ENCODE measurements at regions not wholly inside any gene's neighbourhood (a gene's known extent, or its start where the extent isn't known, plus 50 kb on each side); places are given as distances from the start of the nearest gene placed in this dataset.

DNA sequence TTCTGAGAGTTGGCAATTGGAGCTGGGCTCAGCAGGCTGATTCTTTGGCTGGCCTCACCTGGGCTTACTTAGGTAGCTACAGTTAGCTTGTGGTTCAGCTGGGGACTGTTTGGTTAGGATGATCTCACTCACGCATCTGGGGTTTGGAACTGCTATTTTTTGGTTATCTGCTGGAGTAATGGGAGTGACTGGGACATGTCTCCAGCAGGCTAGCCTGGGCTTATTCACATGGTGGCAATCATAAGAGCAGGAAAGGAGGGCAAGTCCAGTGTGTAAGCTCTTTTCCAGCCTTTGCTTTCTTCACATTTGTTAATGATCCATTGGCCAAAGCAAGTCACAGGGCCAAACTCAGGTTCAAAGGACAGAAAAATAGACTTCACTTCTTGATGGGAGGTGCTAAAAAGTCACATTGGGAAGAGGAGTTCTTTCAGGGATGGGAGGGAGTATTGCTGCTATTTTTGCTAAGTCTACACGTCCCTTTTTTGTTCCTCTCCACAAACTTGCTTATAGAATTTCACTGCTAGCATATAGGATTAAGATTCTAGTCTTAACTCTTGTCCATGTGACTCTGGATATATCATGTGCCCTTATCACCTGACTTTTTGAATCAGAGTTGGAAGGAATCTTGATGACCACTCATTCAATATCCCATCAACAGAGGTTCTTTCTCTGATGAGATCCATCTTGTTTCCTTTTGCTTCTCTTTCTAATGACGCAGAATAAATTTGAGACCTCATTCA lies 174.0 kb downstream of the ZFP36L2 start:
- DNase-seq (ENCODE audit: low spot score): no peak

GRCh38 chr2:43051338-43051737 lies 175.1 kb downstream of the ZFP36L2 start:
- peak; percentile 18 for DNase-seq (ENCODE audit: low spot score)

- DNase-seq (ENCODE audit: low spot score): no peak
Measured at GRCh38 chr2:43050866-43051265, 175.5 kb downstream of the ZFP36L2 start.

DNA sequence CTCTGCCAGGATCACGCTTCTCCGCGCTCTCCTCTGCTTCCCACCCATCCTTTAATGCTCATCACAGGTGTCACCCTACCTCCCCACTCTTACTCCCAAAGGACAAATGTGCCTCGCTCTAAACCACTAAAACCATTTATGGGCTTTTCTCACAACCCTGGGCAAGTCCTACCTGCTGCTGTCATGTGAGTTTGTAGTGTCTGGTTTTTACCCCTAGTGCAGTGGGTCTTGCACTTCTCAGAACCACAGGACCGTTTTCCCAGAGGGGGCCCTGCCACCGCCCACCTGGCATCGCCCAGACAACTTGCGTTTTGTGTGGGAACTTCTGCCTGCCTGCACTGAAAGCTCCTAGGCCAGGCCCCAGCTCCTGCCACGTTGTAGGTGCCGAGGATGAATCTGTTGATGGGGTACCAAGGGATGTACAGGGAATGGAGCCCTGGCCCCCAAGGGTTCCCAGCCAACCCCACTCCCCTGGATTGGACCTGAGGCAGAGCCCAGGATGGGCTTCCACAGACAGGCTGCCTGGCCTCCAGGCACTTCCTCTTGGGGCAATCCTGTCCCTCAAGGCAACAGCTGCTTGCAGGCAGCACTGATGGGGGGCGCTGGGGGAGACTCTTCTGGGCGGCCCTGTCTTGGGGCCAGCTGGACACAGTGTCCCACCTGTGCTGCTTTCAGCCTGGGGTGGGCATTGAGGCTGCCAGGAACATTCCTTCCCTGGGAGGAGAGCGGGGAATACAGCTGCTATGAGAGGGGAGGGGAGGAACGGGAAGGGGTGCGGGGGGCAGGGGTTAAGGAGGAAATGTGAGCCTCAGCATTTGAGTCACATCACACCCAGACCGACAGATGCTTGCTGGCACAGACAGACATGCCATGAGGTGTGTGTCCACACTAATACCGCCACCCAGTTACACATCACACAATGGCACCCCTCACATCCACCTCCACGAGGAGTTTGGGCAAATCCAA lies 176.3 kb downstream of the ZFP36L2 start:
- DNase-seq (ENCODE audit: low spot score): no peak

DNA sequence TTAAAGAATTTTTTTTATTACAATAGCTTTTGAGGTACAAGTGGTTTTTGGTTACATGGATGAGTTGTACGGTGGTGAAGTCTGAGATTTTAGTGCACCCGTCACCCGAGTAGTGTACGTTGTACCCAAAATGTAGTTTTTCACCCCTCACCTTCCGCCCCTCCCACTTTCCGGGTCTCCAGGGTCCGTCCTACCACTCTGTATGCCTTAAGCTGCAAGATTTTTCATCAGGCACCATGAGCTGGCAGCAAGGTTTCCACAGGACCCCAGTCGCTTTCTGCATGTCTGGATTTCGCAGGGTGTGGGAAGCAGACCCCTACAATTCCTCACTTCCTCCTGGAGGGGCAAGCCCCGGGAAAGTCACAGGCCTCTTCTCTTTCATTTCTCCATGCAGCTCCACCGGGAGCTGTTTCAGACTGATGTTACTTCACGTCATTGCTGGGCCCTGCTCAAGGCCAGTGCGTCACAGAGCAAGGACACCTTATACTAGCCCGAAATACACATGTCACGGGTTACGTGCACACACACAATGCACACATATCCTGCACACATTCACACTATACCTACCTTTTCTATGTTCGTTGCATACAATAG lies 179.1 kb downstream of the ZFP36L2 start:
- no peak for DNase-seq (ENCODE audit: low spot score)

DNA sequence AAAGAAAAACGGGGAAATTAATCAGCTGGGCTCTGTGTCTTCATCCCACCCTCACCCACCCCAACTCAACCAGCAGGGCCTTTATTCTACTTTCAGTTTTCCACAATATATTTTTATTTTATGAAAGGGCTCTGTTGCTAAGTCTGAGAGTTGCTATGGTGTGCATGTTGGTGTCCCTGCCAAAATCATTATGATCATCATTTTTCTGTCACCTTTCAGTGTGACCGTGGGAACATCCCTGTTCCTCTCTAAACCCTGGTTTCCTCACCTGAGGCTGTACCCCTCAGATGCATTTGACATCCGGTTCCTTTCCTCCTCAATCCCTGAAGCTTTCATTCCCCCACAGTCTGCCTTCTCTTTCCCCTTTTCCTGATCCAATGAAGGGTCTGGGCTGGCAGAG lies 180.5 kb downstream of the ZFP36L2 start:
- no peak for DNase-seq (ENCODE audit: low spot score)

DNA sequence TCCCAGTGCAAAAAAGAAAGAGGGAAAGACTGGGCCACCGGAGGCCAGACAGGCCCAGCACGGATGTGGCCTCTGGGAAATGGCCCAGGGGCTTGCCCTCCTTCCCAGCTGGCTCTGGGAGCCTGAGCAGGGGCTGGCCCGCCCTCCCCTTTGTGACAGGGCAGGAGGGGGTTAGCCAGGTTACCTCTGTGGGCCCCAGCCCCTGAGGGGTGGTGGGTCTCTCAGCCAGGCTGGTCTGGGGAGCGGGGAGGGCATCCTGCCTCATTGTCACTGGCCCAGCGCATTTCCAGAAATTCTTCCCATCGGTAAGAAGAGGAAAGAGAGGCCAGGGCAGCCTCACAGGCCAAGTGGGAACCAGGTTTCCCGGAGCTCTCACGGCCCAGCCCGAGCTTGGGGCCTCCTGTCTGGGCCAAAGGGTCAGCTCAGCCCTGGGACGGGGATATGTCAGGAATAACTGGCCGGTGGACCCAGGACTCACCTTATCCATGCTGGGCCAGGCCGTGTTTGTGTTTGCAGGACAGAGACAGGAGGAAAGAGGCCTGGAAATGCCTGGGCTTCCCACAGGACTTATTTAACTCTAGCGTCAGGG lies 182.2 kb downstream of the ZFP36L2 start:
- DNase-seq (ENCODE audit: low spot score): no peak

DNA sequence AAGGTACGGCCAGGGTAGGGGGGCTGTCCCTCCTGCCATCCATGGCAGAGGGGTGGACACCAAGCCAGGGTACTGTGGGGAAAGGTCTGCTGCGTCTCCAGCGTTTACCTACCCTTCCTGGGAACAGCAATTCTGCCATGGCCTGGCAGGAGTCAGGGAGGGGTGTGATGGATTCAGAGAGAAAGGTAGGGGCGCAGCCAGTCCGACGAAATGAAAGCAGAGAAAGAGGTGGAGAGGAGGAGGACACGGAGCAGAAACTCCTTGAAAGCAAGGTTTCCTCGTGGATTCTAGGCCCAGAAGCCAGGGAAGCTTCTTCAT lies 182.9 kb downstream of the ZFP36L2 start:
- no peak for DNase-seq (ENCODE audit: low spot score)

DNA sequence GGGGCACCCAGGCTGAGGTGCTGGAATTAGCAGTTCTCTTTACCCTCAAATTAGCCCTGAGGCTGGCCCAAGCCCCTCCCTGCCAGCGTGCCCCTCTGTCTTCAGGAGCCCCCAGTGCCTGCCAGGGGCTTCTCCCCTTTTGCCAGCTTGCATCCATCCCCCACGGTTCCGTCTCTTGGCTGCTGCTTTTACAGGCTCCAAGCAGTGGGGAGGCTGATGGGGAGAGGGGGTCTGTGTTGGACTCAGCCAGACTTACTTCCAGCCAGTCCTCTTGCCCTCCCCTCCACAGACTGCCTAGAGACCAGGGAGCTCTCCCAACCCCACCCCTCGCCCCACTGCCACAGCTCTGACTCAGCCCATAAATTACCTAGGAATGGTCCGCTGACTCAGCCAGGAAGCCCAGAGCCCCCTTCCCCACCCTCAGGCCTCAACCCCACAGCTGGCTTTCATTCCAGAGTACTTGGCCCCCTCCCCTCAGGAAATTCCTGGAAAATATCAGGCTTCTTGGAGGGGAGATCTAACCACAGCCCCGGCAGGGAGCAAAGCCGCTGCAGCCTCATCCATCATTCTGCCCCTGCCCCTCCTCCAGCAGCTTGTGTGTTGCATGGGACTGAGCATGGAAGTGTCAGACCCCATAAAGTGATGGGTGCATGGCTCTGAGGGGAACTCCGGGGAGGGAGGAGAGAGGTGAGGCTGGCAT lies 184.6 kb downstream of the ZFP36L2 start:
- DNase-seq (ENCODE audit: low spot score): no peak

GRCh38 chr2:43041173-43041591 lies 185.2 kb downstream of the ZFP36L2 start:
- DNase-seq (ENCODE audit: low spot score): no peak

- no peak for DNase-seq (ENCODE audit: low spot score)
Measured at GRCh38 chr2:43040084-43040854, 186.1 kb downstream of the ZFP36L2 start.

DNA sequence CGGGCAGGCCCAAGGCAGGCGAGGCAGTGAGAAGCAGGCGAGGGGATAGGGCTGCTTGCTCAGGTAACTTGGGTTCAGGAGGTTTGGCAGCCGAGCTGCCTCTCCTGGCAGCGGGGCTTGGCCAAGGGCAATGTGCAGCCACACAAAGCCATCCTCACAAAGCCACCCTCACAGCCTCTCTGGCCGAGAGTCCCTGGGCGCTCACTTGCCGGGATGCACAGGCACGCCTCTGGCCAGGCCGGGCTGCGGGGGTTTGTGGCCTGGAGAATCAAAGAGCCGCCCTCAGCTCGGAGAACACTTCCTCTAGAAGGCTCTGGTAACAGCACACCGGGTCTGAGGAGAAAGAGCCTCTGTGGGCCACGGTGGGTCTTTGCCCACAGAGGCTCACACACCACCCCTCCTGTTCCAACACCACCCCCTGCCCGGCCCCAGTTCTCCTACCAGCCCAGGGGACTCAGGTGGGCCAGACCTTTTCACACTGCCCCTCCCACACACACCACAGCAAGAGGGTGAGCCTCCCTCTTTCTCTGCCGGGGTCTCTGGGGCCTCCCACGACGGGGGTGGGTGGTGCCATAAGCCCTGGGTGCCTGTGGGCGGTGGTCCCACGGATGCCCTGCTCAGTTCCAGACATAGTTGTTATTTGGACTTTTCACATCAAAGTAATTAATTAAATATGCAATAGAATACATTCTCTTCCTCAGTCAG lies 186.9 kb downstream of the ZFP36L2 start:
- no peak for DNase-seq (ENCODE audit: low spot score)

DNA sequence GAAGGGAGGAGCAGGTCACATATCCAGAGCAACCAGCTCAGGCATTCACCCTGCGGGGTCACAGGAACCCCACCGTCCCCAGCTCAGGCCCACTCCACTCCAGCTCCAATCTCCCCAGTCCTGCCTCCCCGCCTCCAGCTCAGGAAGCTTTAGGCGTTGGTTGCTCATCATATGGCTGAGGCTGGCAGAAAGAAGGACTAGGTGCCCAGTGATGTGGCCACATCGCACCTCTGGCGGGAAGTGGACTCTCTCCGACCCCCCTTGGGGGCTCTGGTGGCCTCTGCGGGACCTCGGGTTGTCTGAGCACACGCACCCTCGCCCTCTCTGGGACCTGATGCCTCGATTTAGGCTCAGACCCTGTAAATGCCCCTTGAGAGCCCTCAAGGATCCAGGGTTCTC lies 187.7 kb downstream of the ZFP36L2 start:
- DNase-seq (ENCODE audit: low spot score): no peak

DNA sequence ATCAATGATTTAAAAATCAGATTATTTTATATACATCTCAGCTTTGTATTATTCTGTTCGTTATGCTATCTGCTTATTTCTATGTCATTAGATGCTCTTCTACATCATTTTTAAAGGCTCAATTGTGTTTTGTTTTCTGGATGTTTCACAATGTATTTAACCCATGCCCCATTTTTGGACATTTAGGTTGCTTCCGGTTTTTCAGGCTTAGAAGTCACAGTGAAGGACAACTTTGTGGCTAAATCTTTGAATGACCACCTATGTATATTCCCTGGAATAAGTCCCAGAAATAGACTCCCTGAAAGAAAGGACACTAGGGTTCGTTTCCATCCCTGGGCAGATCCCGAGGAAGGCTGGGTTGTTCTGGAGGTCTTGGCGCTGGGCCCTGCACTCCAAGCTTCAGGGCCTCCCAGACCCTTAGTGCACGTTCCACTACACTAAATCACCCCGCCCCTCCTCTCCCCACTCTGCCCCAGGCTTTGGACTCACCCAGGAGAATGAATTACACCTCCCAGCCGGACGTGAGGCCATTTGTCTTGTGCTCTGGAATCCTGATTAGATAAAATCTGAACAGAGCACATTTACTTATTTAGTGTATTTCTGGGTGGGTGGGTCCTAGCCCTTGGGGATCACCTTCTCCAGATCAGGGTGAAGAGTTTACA lies 188.2 kb downstream of the ZFP36L2 start:
- no peak for DNase-seq (ENCODE audit: low spot score)

DNA sequence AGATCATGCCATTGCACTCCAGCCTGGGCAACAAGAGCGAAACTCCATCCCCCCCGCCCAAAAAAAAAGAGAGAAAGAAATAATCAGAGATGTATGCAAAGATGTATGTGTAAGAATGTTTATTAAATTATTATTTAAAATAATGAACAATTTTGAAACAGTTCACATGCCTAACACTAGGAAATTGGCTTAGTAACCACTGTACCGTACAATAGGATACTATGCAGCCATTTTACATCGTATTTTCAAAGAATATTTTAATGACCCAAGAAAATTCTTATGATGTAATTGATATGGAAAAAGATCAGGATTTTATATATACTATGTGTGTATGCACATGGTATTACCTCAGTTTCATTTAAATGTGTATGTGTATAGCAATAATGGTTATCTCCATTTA lies 190.5 kb downstream of the ZFP36L2 start:
- DNase-seq (ENCODE audit: low spot score): no peak

- DNase-seq (ENCODE audit: low spot score): no peak
Measured at GRCh38 chr2:43034921-43035320, 191.5 kb downstream of the ZFP36L2 start.

GRCh38 chr2:43034242-43034619 lies 192.2 kb downstream of the ZFP36L2 start:
- no peak for DNase-seq (ENCODE audit: low spot score)

DNA sequence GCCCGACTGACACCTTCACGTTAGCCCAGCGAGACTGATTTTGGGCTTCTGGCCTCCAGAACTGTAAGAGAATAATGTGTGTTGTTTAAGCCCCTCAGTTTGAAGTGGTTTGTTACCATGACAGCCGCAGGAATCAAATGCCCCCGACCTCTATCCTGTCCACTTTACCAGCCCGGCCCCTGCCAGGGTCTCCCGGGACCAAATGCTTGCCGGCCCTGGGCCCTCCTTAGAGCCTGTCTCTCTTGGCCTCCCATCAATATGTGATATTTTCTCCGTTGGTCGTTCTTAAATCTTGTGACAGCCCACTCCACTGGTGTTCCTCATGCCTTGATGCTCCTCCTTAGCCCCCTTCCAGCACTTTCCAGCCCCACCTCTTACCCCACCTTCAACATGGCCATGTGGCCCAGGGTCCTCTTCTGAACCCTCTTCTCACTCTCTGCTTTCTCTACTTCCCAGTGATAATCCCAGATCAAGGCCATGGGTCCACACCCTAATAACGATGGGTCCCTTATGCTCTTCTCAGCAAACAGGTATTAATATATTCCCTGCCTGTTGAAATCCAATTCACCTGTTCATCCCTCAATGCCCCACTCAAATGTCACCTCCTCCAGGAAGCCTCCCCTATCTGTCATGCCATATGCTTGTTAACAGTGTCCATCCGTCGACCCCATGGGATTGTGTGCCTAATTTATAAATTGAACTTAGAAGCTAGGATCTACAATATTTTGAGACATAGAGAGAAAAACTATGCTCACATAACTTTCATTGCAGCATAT lies 192.8 kb downstream of the ZFP36L2 start:
- DNase-seq (ENCODE audit: low spot score): no peak

GRCh38 chr2:43033016-43033270 lies 193.5 kb downstream of the ZFP36L2 start:
- DNase-seq (ENCODE audit: low spot score): no peak

All from RKO (cell line).